GM10266 (cell line): ENCODE measurements at regions not wholly inside any gene's neighbourhood (a gene's known extent, or its start where the extent isn't known, plus 50 kb on each side); places are given as distances from the start of the nearest gene placed in this dataset.
"Not testable (repeated sequence)": the region's sequence is repeated elsewhere in the genome, so short reads cannot be mapped to it uniquely, and the experiment has no call there.

ENCODE experiments used
- DNase-seq: peaks from one replicate; pipeline ENCODE4 v3.0.0; 2012; ENCODE audit errors: extremely low spot score
- TF ChIP-seq, protein P1 (sequence below): IDR thresholded peaks from 2 replicates; pipeline ENCODE4 v1.5.1; 2012; ENCODE audit warnings: mild to moderate bottlenecking, low read depth; ENCODE audit not compliant: control insufficient read depth, insufficient read depth; ENCODE audit errors: missing control alignments

DNA sequence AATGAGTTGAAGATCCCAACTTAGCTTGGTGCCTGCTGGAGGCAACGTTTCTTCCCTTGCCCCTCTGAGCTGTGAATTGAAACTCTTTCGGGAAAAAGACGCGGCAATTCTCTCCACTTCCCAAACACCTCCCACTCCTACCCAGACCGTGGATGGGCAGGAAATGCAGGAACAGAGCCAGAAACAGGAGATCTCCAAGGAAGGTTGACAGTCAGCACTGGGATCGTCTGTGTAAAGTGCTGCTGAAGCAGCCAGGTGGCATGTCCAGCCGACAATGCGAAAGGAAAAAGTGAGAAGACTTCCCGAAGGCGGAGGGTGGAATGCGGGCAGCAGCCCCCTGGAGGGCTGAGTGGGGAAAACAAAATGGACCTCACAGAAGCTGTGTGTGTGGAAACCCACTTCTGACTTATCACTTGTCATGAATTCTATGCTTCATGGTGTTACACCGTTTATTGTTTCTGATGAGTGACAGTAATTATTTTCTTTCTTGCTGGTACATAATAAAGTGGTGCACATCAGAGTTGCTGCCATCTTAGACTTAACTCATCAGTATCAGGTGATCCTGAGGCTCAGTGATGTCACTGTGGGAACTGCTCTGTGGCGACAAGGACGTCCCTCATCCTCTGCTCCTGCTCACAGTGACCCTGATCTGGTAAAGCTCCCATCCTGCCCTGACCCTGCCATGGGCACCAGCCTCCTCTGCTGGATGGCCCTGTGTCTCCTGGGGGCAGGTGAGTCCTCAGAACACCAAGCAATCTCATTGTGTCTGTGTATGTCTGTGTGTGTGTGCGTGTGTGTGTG lies 220.5 kb upstream of the PRSS1 start:
- TF ChIP-seq, protein P1, sequence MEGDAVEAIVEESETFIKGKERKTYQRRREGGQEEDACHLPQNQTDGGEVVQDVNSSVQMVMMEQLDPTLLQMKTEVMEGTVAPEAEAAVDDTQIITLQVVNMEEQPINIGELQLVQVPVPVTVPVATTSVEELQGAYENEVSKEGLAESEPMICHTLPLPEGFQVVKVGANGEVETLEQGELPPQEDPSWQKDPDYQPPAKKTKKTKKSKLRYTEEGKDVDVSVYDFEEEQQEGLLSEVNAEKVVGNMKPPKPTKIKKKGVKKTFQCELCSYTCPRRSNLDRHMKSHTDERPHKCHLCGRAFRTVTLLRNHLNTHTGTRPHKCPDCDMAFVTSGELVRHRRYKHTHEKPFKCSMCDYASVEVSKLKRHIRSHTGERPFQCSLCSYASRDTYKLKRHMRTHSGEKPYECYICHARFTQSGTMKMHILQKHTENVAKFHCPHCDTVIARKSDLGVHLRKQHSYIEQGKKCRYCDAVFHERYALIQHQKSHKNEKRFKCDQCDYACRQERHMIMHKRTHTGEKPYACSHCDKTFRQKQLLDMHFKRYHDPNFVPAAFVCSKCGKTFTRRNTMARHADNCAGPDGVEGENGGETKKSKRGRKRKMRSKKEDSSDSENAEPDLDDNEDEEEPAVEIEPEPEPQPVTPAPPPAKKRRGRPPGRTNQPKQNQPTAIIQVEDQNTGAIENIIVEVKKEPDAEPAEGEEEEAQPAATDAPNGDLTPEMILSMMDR = no peak
- DNase-seq = no peak

DNA sequence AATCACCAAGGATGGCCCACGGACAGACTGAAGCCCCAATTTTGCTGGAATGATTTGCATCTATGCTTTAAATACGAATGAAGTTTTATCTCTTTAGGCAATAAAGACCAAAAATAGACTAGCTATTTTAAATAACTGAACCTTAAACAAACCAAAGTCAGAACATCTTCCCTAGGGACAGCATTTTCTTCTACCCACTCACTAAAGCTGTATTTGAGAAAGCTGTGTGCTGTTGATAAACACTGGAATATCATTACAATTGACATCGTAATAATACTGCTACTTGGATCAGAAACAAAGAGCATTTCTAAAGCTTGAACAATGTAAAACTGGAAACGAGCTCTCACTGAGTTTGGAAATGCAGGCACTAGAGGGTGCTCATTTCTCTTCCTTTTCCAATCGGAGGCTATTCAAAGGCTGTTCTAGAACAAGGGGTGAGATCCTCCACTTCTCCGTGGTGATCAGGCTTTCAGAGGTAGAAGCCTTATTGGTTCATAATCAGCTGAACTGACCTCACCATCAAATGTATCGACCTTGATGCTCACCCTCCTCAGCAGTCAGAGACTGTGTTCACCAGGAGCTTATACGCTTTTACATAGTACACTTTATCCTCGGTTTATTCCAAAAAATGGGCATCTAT lies 225.3 kb upstream of the PRSS1 start:
- TF ChIP-seq, protein P1 = no peak
- no peak for DNase-seq

GRCh38 chr7:142522735-142523134 lies 226.5 kb upstream of the PRSS1 start:
- TF ChIP-seq, protein P1 = no peak
- DNase-seq = no peak

- TF ChIP-seq, protein P1 = peak; percentile 58
- DNase-seq = not testable (repeated sequence)
Observed at GRCh38 chr7:142520885-142521284, 228.4 kb upstream of the PRSS1 start.

- not testable (repeated sequence) for DNase-seq
Observed at GRCh38 chr7:142520455-142520854, 228.8 kb upstream of the PRSS1 start.

DNA sequence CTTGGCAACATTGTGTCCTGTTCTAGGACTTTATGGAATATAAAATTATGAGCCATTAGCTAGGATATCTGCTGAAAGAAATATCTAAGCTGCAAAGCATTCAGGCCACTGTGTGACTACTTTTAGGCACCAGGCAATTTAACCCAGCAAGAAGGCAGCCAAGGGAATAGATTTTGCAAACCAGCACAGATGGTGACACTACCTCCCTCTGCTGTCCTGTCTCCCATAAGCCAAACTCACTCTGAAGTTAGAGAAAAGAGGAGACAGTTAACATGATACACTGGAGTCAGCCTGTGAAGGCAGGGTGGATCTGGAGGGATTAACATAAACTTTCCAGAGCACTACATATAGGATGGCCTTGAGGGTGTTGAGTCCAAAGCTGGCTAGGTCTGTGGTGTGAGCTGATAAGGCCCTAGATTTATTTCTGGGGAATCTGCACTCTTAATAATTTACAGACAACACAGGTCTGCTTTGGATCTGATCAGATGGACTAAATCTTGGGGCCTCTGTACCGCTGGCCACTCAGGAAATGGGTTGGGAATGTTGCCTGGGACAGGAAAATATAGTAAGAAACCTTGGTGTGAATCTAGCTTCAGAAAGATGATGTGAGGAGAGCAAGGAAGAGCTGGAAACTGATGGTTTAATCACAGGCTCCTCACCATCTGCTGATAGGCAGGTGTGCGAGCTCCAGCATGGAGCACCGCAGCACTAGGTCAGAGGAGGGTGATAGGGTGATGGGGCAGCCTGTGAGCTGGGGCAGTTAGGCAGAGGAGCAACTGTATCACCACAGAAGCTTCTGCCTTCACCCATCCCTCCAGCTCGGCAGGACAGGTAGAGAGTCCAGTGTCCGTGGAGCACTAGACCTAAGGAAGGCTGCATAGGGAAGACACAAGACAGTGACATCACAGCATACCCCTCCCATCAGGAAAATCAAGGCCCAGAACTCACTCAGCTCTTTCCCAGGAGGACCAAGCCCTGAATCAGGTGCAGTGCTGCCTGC lies 229.9 kb upstream of the PRSS1 start:
- TF ChIP-seq, protein P1 = no peak
- no peak for DNase-seq

DNA sequence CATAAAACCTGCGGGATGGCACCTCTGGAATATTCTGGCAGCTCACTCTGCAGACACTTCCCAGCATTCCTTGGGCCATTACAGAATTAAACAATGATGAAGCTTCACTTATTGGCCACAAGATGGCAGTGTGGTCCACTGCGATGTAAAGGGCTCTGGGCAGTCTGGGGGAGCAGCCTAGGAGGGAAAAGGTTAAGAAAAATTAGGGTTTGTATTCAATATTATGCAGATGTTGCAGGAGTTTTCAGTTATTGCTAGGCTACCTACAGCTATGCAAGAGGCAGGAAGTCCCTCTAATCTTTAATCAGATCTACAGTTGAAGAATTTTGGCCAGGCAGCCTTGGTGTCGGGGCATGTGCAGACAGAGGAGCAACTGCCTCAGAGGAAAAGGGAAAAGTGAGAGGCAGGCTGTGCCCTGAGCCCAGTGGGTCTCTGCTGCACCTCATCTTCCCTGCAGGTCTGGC lies 233.2 kb upstream of the PRSS1 start:
- TF ChIP-seq, protein P1 = peak; percentile 84
- peak; percentile 48 for DNase-seq

- not testable (repeated sequence) for DNase-seq
Observed at GRCh38 chr7:142514716-142515115, 234.6 kb upstream of the PRSS1 start.
